NT2/D1 (cell line): ENCODE measurements at regions not wholly inside any gene's neighbourhood (a gene's known extent, or its start where the extent isn't known, plus 50 kb on each side); places are given as distances from the start of the nearest gene placed in this dataset.

Source experiments
- SUZ12 ChIP-seq: IDR thresholded peaks from 2 replicates; pipeline ENCODE4 v1.6.1; 2011; ENCODE audit not compliant: insufficient read length, insufficient read depth; ENCODE audit errors: extremely low read depth
- YY1 ChIP-seq: IDR thresholded peaks from 2 replicates; pipeline ENCODE4 v1.6.1; 2011; ENCODE audit not compliant: insufficient read length, insufficient read depth

GRCh38 chr11:105224482-105225253 is 85.1 kb upstream of the CARD18 start:
- no peak for TF ChIP-seq YY1
- TF ChIP-seq SUZ12 = no peak
